ENCODE measurements at regions not wholly inside any gene's neighbourhood (a gene's known extent, or its start where the extent isn't known, plus 50 kb on each side); places are given as distances from the start of the nearest gene placed in this dataset.

DNA sequence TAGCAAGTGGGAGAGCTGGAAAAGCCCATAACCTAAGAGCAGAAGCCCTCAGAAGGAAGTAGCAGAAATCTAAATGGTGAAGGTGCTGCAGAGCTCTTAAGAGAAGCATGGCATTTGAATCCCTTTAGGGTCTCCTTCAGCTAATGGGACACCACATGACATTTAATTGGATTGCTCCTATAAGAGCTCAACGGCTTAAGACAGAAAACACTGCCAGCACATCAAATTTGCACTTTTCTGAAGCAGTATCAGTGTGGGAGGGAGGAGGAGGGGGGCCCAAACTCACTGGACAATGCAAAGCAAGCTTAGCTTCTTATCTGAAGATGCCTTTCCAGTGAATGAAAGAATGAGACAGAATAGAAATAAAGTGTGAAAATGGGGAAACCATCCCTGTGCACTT is 287.9 kb upstream of the MTNR1B start (continued):
- no peak for TF ChIP-seq PHF21A (CRISPR knock-in tag; IDR thresholded peaks at IDR 0.05)
- TF ChIP-seq ZNF367 (CRISPR knock-in tag; IDR thresholded peaks at IDR 0.05; ENCODE audit: borderline replicate concordance): no peak

DNA sequence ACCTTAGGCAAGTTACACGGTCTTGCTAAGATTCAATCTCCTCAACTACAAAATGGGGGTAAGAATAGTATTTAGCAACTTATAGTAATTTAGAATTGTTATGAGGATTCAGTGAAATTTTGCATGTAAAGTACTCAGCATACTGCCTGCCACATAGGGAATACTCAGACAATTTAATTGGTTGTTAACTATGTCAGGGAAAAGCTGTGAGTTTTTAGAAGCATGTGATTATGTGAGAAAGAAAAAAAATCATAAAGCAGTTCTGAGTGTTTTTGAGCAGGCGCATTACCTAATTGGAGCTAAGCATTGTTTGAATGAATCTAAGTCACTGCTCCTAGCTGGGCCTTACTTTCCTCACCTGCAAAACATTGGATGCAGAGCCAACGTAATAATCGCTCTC is 287.3 kb upstream of the MTNR1B start:
- Histone ChIP-seq H3K4me3 (replicated peaks in 1 of 3; ENCODE audit: insufficient read depth in 1 of 3, low read depth in 2 of 3, low read length in 3 of 3) (no peak overlapping the region), H3K9me3 (ENCODE audit: low read length) (no peaks in the 10 kb centered on the region; the same call in 1 of the 2 replicates), H3K4me1 (ENCODE audit: insufficient read depth, low read length) (no peaks in the 10 kb centered on the region), H3K9ac (ENCODE audit: insufficient read depth, low read depth, low read length) (no peak overlapping the region), H3K36me3 (replicated peaks in 1 of 2; ENCODE audit: control insufficient read depth in 1 of 2, insufficient read depth in 2 of 2, low read length in 2 of 2) (no peaks in the 10 kb centered on the region), H3K79me2 (ENCODE audit: insufficient read depth, low read length) (no peaks in the 10 kb centered on the region), H4K20me1 (ENCODE audit: insufficient read depth, low read length) (no peaks in the 10 kb centered on the region), H3K4me2 (ENCODE audit: low read depth, low read length) (no peak overlapping the region), H2AFZ (ENCODE audit: low read length) (no peak overlapping the region), H3K27me3 (ENCODE audit: control insufficient read depth in 1 of 2, insufficient read depth in 2 of 2, low read length in 2 of 2) (no peaks in the 10 kb centered on the region), H3K27ac (ENCODE audit: extremely low read length, insufficient read depth, low read length) (no peak overlapping the region)
- TF ChIP-seq ZNF83 (CRISPR knock-in tag; IDR thresholded peaks at IDR 0.05; ENCODE audit: borderline replicate concordance) (no peak), ZBTB7B (CRISPR knock-in tag; IDR thresholded peaks at IDR 0.05) (no peak), TBP (CRISPR knock-in tag; IDR thresholded peaks at IDR 0.05) (no peak), PHF20 (CRISPR knock-in tag; IDR thresholded peaks at IDR 0.05) (no peak), IKZF1 (IDR thresholded peaks at IDR 0.05) (no peak), SP140L (CRISPR knock-in tag; IDR thresholded peaks at IDR 0.05; ENCODE audit: borderline replicate concordance) (no peak), RBFOX2 (IDR thresholded peaks at IDR 0.05; ENCODE audit: low read depth, low read length) (no peak), ZNF180 (CRISPR knock-in tag; IDR thresholded peaks at IDR 0.05; ENCODE audit: borderline replicate concordance, low read depth) (no peak), SMAD3 (CRISPR knock-in tag; IDR thresholded peaks at IDR 0.05) (no peak), ISX (CRISPR knock-in tag; conservative IDR thresholded peaks at IDR 0.05) (no peak), CENPT (CRISPR knock-in tag; IDR thresholded peaks at IDR 0.05; ENCODE audit: low read depth) (no peak), PAWR (CRISPR knock-in tag; IDR thresholded peaks at IDR 0.05; ENCODE audit: borderline replicate concordance) (no peak), ADNP (CRISPR knock-in tag; IDR thresholded peaks at IDR 0.05) (no peak)
- TF ChIP-seq, protein P1, sequence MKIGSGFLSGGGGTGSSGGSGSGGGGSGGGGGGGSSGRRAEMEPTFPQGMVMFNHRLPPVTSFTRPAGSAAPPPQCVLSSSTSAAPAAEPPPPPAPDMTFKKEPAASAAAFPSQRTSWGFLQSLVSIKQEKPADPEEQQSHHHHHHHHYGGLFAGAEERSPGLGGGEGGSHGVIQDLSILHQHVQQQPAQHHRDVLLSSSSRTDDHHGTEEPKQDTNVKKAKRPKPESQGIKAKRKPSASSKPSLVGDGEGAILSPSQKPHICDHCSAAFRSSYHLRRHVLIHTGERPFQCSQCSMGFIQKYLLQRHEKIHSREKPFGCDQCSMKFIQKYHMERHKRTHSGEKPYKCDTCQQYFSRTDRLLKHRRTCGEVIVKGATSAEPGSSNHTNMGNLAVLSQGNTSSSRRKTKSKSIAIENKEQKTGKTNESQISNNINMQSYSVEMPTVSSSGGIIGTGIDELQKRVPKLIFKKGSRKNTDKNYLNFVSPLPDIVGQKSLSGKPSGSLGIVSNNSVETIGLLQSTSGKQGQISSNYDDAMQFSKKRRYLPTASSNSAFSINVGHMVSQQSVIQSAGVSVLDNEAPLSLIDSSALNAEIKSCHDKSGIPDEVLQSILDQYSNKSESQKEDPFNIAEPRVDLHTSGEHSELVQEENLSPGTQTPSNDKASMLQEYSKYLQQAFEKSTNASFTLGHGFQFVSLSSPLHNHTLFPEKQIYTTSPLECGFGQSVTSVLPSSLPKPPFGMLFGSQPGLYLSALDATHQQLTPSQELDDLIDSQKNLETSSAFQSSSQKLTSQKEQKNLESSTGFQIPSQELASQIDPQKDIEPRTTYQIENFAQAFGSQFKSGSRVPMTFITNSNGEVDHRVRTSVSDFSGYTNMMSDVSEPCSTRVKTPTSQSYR (CRISPR knock-in tag; IDR thresholded peaks at IDR 0.05; ENCODE audit: borderline replicate concordance): no peak
- TF ChIP-seq, protein P2, sequence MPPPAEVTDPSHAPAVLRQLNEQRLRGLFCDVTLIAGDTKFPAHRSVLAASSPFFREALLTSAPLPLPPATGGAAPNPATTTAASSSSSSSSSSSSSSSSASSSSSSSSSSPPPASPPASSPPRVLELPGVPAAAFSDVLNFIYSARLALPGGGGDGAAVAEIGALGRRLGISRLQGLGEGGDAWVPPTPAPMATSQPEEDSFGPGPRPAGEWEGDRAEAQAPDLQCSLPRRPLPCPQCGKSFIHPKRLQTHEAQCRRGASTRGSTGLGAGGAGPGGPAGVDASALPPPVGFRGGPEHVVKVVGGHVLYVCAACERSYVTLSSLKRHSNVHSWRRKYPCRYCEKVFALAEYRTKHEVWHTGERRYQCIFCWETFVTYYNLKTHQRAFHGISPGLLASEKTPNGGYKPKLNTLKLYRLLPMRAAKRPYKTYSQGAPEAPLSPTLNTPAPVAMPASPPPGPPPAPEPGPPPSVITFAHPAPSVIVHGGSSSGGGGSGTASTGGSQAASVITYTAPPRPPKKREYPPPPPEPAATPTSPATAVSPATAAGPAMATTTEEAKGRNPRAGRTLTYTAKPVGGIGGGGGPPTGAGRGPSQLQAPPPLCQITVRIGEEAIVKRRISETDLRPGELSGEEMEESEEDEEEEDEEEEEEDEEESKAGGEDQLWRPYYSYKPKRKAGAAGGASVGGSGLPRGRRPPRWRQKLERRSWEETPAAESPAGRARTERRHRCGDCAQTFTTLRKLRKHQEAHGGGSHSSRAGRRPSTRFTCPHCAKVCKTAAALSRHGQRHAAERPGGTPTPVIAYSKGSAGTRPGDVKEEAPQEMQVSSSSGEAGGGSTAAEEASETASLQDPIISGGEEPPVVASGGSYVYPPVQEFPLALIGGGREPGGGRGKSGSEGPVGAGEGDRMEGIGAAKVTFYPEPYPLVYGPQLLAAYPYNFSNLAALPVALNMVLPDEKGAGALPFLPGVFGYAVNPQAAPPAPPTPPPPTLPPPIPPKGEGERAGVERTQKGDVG (CRISPR knock-in tag; IDR thresholded peaks at IDR 0.05; ENCODE audit: borderline replicate concordance): no peak
- TF ChIP-seq, protein P3, sequence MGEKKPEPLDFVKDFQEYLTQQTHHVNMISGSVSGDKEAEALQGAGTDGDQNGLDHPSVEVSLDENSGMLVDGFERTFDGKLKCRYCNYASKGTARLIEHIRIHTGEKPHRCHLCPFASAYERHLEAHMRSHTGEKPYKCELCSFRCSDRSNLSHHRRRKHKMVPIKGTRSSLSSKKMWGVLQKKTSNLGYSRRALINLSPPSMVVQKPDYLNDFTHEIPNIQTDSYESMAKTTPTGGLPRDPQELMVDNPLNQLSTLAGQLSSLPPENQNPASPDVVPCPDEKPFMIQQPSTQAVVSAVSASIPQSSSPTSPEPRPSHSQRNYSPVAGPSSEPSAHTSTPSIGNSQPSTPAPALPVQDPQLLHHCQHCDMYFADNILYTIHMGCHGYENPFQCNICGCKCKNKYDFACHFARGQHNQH (CRISPR knock-in tag; IDR thresholded peaks at IDR 0.05): no peak
- ATAC-seq (no peak), DNase-seq (ENCODE audit: low spot score) (no peak), FAIRE-seq (no peak)
- in situ Hi-C loops (cut with HindIII; ENCODE audit: extremely low pct_ligation_motif_present, low pct_unique_long_range_greater_than_20kb): no loop called here
- intact Hi-C loops (cut with micrococcal nuclease; ENCODE audit: unreplicated experiment): no loop called here
- WGBS (ENCODE audit: low lambda C conversion rate): 17% methylated on average over 4 of the region's 4 CpGs
- CTCF ChIA-PET (ENCODE audit: low intra/inter-chr PET ratio, low total read pairs): no interaction called here
- POLR2A ChIA-PET: no interaction called here
- BruUV-seq (replicated peaks): no TSS peak
